ENCODE measurements at regions not wholly inside any gene's neighbourhood (a gene's known extent, or its start where the extent isn't known, plus 50 kb on each side); places are given as distances from the start of the nearest gene placed in this dataset.

DNA sequence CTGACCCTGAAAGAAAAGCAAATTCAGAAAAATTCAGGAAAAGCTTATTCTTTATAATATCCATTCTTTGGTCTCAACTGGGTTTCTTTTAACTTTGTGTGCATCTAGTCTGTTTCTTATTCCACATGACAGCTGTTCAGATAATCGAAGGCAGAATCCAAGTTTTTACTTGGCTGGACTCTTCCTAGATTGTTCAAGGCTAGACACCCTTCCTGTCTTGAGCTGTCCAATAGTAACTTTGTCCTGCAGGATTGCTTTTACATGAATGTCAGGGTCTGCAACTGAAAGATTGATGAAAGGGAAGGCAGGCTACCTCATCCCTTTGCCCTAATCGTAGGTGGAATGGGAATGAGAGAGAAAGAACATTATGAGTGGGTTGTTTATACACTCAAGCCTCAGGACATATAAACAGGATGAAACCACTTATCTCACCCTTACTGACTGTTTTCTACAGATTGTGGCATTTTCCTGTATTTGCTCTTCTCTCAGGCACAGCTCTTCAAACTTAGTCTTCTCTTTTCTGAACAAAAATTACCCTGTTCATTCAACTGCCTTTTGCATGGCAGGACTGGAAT is 76.9 kb downstream of the LEPR start:
- TF ChIP-seq, protein P1, sequence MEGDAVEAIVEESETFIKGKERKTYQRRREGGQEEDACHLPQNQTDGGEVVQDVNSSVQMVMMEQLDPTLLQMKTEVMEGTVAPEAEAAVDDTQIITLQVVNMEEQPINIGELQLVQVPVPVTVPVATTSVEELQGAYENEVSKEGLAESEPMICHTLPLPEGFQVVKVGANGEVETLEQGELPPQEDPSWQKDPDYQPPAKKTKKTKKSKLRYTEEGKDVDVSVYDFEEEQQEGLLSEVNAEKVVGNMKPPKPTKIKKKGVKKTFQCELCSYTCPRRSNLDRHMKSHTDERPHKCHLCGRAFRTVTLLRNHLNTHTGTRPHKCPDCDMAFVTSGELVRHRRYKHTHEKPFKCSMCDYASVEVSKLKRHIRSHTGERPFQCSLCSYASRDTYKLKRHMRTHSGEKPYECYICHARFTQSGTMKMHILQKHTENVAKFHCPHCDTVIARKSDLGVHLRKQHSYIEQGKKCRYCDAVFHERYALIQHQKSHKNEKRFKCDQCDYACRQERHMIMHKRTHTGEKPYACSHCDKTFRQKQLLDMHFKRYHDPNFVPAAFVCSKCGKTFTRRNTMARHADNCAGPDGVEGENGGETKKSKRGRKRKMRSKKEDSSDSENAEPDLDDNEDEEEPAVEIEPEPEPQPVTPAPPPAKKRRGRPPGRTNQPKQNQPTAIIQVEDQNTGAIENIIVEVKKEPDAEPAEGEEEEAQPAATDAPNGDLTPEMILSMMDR (IDR thresholded peaks at IDR 0.05; ENCODE audit: poor library complexity) = no peak
- no peak for TF ChIP-seq EZH2 (IDR thresholded peaks at IDR 0.05; ENCODE audit: borderline replicate concordance)

All from hepatocyte (in vitro differentiated cells).